DND-41 (cell line): ENCODE measurements at regions not wholly inside any gene's neighbourhood (a gene's known extent, or its start where the extent isn't known, plus 50 kb on each side); places are given as distances from the start of the nearest gene placed in this dataset.

ENCODE experiments used
- EZH2 ChIP-seq: IDR thresholded peaks from 3 replicates; pipeline ENCODE4 v1.6.1; 2012; ENCODE audit warnings: borderline replicate concordance, low read depth, mild to moderate bottlenecking, moderate library complexity, low read length, inconsistent platforms; ENCODE audit not compliant: severe bottlenecking
- TF ChIP-seq, protein P1 (sequence below): IDR thresholded peaks from 2 replicates; pipeline ENCODE4 v1.5.1; 2012; ENCODE audit warnings: borderline replicate concordance, low read length, moderate library complexity, mild to moderate bottlenecking; ENCODE audit not compliant: poor library complexity, severe bottlenecking; ENCODE audit errors: extremely low read depth

DNA sequence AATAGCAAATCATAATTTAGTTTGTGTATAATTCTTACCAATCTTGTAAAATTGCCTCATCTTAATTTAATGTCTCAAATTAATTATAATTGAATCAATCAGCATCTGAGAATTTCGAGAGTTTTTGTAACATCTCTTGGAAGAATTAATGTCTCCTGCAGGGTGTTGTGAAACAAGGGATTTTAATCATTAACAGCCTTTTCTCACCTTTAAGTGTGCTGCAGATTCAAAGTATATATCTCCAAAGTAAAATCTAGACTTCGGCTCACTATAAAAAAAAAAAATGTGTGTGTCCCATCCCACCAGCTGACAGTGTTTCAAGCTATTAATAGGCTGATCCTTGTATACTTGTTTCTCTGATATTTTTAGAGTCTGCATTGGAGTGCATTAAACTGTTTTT lies 603.1 kb downstream of the ETNK1 start:
- TF ChIP-seq, protein P1, sequence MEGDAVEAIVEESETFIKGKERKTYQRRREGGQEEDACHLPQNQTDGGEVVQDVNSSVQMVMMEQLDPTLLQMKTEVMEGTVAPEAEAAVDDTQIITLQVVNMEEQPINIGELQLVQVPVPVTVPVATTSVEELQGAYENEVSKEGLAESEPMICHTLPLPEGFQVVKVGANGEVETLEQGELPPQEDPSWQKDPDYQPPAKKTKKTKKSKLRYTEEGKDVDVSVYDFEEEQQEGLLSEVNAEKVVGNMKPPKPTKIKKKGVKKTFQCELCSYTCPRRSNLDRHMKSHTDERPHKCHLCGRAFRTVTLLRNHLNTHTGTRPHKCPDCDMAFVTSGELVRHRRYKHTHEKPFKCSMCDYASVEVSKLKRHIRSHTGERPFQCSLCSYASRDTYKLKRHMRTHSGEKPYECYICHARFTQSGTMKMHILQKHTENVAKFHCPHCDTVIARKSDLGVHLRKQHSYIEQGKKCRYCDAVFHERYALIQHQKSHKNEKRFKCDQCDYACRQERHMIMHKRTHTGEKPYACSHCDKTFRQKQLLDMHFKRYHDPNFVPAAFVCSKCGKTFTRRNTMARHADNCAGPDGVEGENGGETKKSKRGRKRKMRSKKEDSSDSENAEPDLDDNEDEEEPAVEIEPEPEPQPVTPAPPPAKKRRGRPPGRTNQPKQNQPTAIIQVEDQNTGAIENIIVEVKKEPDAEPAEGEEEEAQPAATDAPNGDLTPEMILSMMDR = no peak
- TF ChIP-seq EZH2 = no peak
